ENCODE measurements at regions not wholly inside any gene's neighbourhood (a gene's known extent, or its start where the extent isn't known, plus 50 kb on each side); places are given as distances from the start of the nearest gene placed in this dataset.

GRCh38 chr6:166008441-166009369 is 158.9 kb downstream of the TBXT start:
- H3F3A ChIP-seq (ENCODE audit: low read length, unreplicated experiment) = no peaks in the 10 kb centered on the region
- no peak overlapping the region for H3K9ac ChIP-seq (ENCODE audit: low read length)
- CTCF ChIA-PET = no interaction called here
- no peaks in the 10 kb centered on the region for H3K9me2 ChIP-seq (replicated peaks; ENCODE audit: low read length)
- no peaks in the 10 kb centered on the region for H3K9me3 ChIP-seq (ENCODE audit: low read length)
- intact Hi-C loops (cut with micrococcal nuclease) = no loop called here
- H2AFZ ChIP-seq (ENCODE audit: low read length) = no peak overlapping the region
- no peaks in the 10 kb centered on the region for H4K20me1 ChIP-seq (ENCODE audit: low read length)
- DNase-seq (no peak), ATAC-seq (no peak)
- H3K27ac ChIP-seq (ENCODE audit: low read length) = no peak overlapping the region
- no peak for TF ChIP-seq CTCF (conservative IDR thresholded peaks at IDR 0.05; ENCODE audit: low read depth, low read length)
- TF ChIP-seq EZH2phosphoT487 (IDR thresholded peaks at IDR 0.05; ENCODE audit: borderline replicate concordance, low read length) = no peak
- TF ChIP-seq EZH2 (IDR thresholded peaks at IDR 0.05; ENCODE audit: low read length, unreplicated experiment) = no peak
- H3K27me3 ChIP-seq (ENCODE audit: low read length) = peaks cover 20% of the 10 kb centered on the region
- no peaks in the 10 kb centered on the region for H3K79me2 ChIP-seq (ENCODE audit: low read length)
- H3K4me2 ChIP-seq (ENCODE audit: low read length) = no peak overlapping the region
- no peak overlapping the region for H3K4me3 ChIP-seq (ENCODE audit: low read length)
- POLR2A ChIA-PET (ENCODE audit: unreplicated experiment) = no interaction called here
- no peaks in the 10 kb centered on the region for H3K36me3 ChIP-seq (ENCODE audit: low read depth, low read length)
- no TSS peak for BruUV-seq (replicated peaks)
- H3K4me1 ChIP-seq (ENCODE audit: insufficient read depth, low read length) = no peaks in the 10 kb centered on the region

DNA sequence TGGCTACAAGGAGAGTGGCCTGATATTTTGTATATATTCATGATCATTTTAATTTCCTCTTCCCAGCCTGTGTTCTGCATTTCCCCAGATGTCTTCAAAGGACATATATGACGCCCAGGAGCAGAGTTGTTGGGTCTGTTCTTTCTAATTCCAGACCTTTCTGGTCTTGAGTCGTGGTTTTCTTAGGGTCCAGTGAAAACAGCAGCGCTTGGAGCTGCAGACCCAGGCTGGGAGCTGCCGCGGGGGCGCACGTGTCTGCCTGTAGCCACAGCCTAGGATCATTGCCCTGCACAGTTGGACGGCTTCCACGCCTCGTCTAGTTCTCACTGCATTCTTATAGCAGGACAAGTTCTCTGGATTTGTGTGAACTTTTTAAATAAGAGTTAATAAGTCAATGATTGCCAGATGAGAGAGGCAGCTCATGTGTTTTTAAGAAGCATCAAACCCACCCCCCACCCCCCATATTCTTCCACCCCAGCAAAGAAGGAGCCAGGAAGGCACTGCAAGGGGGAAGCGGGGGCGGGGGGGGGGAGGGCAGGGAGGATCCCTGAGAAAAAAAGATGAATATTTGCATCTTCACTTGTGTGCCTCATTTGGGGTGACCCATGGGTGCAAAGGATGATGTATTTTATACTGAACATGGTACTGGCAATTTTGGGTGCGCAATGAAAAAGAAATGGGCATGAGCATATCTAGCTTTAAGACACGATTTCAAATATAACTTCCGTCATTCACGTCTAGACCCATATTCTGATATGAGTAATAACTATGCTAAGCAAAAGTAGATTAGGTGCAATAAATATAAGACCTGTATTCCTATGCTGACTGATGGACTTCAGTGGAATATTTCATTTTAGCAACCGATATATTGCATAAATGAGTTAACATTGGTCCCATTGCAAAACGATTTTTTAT is 160.0 kb downstream of the TBXT start:
- CTCF ChIA-PET = no interaction called here
- Histone ChIP-seq H3K9me3 (ENCODE audit: low read length) (no peaks in the 10 kb centered on the region), H3K79me2 (ENCODE audit: low read length) (no peaks in the 10 kb centered on the region), H3K27me3 (ENCODE audit: low read length) (peaks cover 20% of the 10 kb centered on the region), H3K9me2 (replicated peaks; ENCODE audit: low read length) (no peaks in the 10 kb centered on the region), H3K9ac (ENCODE audit: low read length) (no peak overlapping the region), H3F3A (ENCODE audit: low read length, unreplicated experiment) (no peaks in the 10 kb centered on the region), H3K4me2 (ENCODE audit: low read length) (no peak overlapping the region), H2AFZ (ENCODE audit: low read length) (no peak overlapping the region), H4K20me1 (ENCODE audit: low read length) (no peaks in the 10 kb centered on the region), H3K4me1 (ENCODE audit: insufficient read depth, low read length) (no peaks in the 10 kb centered on the region), H3K27ac (ENCODE audit: low read length) (no peak overlapping the region), H3K4me3 (ENCODE audit: low read length) (no peak overlapping the region), H3K36me3 (ENCODE audit: low read depth, low read length) (no peaks in the 10 kb centered on the region)
- no peak for ATAC-seq
- intact Hi-C loops (cut with micrococcal nuclease) = no loop called here
- DNase-seq = no peak
- POLR2A ChIA-PET (ENCODE audit: unreplicated experiment) = no interaction called here
- no peak for TF ChIP-seq EZH2phosphoT487 (IDR thresholded peaks at IDR 0.05; ENCODE audit: borderline replicate concordance, low read length)
- no peak for TF ChIP-seq CTCF (conservative IDR thresholded peaks at IDR 0.05; ENCODE audit: low read depth, low read length)
- TF ChIP-seq EZH2 (IDR thresholded peaks at IDR 0.05; ENCODE audit: low read length, unreplicated experiment) = no peak
- BruUV-seq (replicated peaks) = no TSS peak
